Gastroesophageal sphincter (tissue), 4 donors: ENCODE measurements at regions not wholly inside any gene's neighbourhood (a gene's known extent, or its start where the extent isn't known, plus 50 kb on each side); places are given as distances from the start of the nearest gene placed in this dataset.

Experiments used
- ATAC-seq: fragments of 150-250 bp; one replicate; pipeline ENCODE4 v1.9.1; 2016; ENCODE audit warnings: mild to moderate bottlenecking, moderate library complexity
- H3K27ac ChIP-seq, 4 donors: fragments of 200-600 bp; sonication (generic) in 3 of 4; 1 replicate in 3 of 4; 2 replicates in 1 of 4; pipeline ENCODE4 v1.5.1; 2016 to 2019
- H3K27me3 ChIP-seq: fragments of 200-600 bp; sonication (generic); one replicate; pipeline ENCODE4 v1.5.1; 2019
- H3K36me3 ChIP-seq, 2 donors: fragments of 200-600 bp; sonication (generic); one replicate each; pipeline ENCODE4 v1.5.1; 2019; ENCODE audit warnings: control low read depth in 1 of 2
- H3K4me1 ChIP-seq, 3 donors: fragments of 200-600 bp; sonication (generic); 1 replicate in 2 of 3; 2 replicates in 1 of 3; pipeline ENCODE4 v1.5.1; 2016 to 2019; ENCODE audit warnings: control low read depth in 2 of 3
- H3K4me3 ChIP-seq, 2 donors: fragments of 200-600 bp; sonication (generic); one replicate each; pipeline ENCODE4 v1.5.1; 2019; ENCODE audit warnings: mild to moderate bottlenecking in 1 of 2, moderate library complexity in 1 of 2
- H3K9me3 ChIP-seq, 3 donors: fragments of 200-600 bp; sonication (generic); one replicate each; pipeline ENCODE4 v1.5.1; 2017 to 2019; ENCODE audit warnings: control low read depth in 2 of 3
- CTCF ChIP-seq, 4 experiments: fragments of 200-600 bp in 2 of 4; fragments of 450-650 bp in 2 of 4; sonication (generic) in 1 of 4; IDR thresholded peaks; one replicate each; pipeline ENCODE4 v1.5.1; 2017 to 2019; ENCODE audit warnings: antibody characterized with exemption in 4 of 4, mild to moderate bottlenecking in 2 of 4, moderate library complexity in 2 of 4
- EP300 ChIP-seq: sonication (generic); formaldehyde crosslinking; IDR thresholded peaks from one replicate; pipeline ENCODE4 v1.6.1; 2017; ENCODE audit warnings: antibody characterized with exemption, mild to moderate bottlenecking
- POLR2A ChIP-seq, 2 donors: fragments of 450-650 bp; IDR thresholded peaks; one replicate each; pipeline ENCODE4 v1.6.1; 2017; ENCODE audit warnings: antibody characterized with exemption in 2 of 2, mild to moderate bottlenecking in 2 of 2, moderate library complexity in 1 of 2
- POLR2AphosphoS5 ChIP-seq: sonication (generic); formaldehyde crosslinking; IDR thresholded peaks from one replicate; pipeline ENCODE4 v1.6.1; 2017; ENCODE audit warnings: antibody characterized with exemption
- WGBS, 2 donors: methylation state at CpG; one replicate each; pipeline ENCODE4 v1.1.5; 2018; ENCODE audit warnings: low coverage in 1 of 2; 5-methylcytosine and 5-hydroxymethylcytosine counted together

- ATAC-seq, result no peak
- Histone ChIP-seq H3K36me3 (no peaks in the 10 kb centered on the region), H3K27me3 (no peaks in the 10 kb centered on the region), H3K4me3 (no peak overlapping the region), H3K27ac (no peak overlapping the region), H3K9me3 (no peaks in the 10 kb centered on the region), H3K4me1 (no peaks in the 10 kb centered on the region)
- 70 to 91% methylated on average over 1 of the region's 1 CpG for WGBS, 2 donors
- TF ChIP-seq CTCF (IDR thresholded peaks at IDR 0.05), result no peak
- no peak for TF ChIP-seq POLR2AphosphoS5
- TF ChIP-seq EP300, result no peak
- no peak for TF ChIP-seq POLR2A (IDR thresholded peaks at IDR 0.05)
These were observed 185.8 kb downstream of the TRAM1L1 start for GRCh38 chr4:116899561-116899960.

- Histone ChIP-seq H3K4me3 (no peak overlapping the region), H3K36me3 (no peaks in the 10 kb centered on the region), H3K27me3 (no peaks in the 10 kb centered on the region), H3K27ac (no peak overlapping the region), H3K4me1 (no peaks in the 10 kb centered on the region), H3K9me3 (no peaks in the 10 kb centered on the region)
- no peak for ATAC-seq
- no peak for TF ChIP-seq POLR2A (IDR thresholded peaks at IDR 0.05)
- TF ChIP-seq CTCF (IDR thresholded peaks at IDR 0.05), result no peak
- TF ChIP-seq POLR2AphosphoS5, result no peak
These were observed 199.8 kb downstream of the TRAM1L1 start for GRCh38 chr4:116885579-116885978.

GRCh38 chr4:116882503-116882902 is 202.9 kb downstream of the TRAM1L1 start:
- ATAC-seq, result no peak
- Histone ChIP-seq H3K27ac (no peak overlapping the region), H3K27me3 (no peaks in the 10 kb centered on the region), H3K36me3 (no peaks in the 10 kb centered on the region), H3K4me1 (no peaks in the 10 kb centered on the region), H3K4me3 (no peak overlapping the region), H3K9me3 (no peaks in the 10 kb centered on the region)
- WGBS, 2 donors, result 72 to 90% methylated on average over 3 of the region's 3 CpGs
- no peak for TF ChIP-seq POLR2AphosphoS5
- TF ChIP-seq POLR2A (IDR thresholded peaks at IDR 0.05), result no peak
- no peak for TF ChIP-seq CTCF (IDR thresholded peaks at IDR 0.05)
- no peak for TF ChIP-seq EP300

GRCh38 chr4:116881077-116881476 is 204.3 kb downstream of the TRAM1L1 start:
- H3K36me3 ChIP-seq, result no peaks in the 10 kb centered on the region
- no peak overlapping the region for H3K27ac ChIP-seq
- no peaks in the 10 kb centered on the region for H3K4me1 ChIP-seq
- TF ChIP-seq EP300, result no peak
- TF ChIP-seq CTCF (IDR thresholded peaks at IDR 0.05), result no peak
- no peak for TF ChIP-seq POLR2AphosphoS5
- no peak for TF ChIP-seq POLR2A (IDR thresholded peaks at IDR 0.05)
- H3K4me3 ChIP-seq, result no peak overlapping the region
- no peak for ATAC-seq
- 27 to 29% methylated on average over 1 of the region's 1 CpG for WGBS, 2 donors
- no peaks in the 10 kb centered on the region for H3K9me3 ChIP-seq
- no peaks in the 10 kb centered on the region for H3K27me3 ChIP-seq

- TF ChIP-seq EP300, result no peak
- no peak for TF ChIP-seq CTCF (IDR thresholded peaks at IDR 0.05)
- TF ChIP-seq POLR2A (IDR thresholded peaks at IDR 0.05), result no peak
- TF ChIP-seq POLR2AphosphoS5, result no peak
- Histone ChIP-seq H3K36me3 (no peaks in the 10 kb centered on the region), H3K27ac (no peak overlapping the region), H3K27me3 (no peaks in the 10 kb centered on the region), H3K9me3 (no peaks in the 10 kb centered on the region), H3K4me3 (no peak overlapping the region), H3K4me1 (no peaks in the 10 kb centered on the region)
- WGBS, 2 donors, result 55 to 75% methylated on average over 1 of the region's 1 CpG
- ATAC-seq, result no peak
These were observed 204.8 kb downstream of the TRAM1L1 start for GRCh38 chr4:116880625-116881024.
